Parathyroid adenoma (tissue), 2 donors: ENCODE measurements at regions not wholly inside any gene's neighbourhood (a gene's known extent, or its start where the extent isn't known, plus 50 kb on each side); places are given as distances from the start of the nearest gene placed in this dataset.

Source experiments
- H2AFZ ChIP-seq: fragments of 300-600 bp; sonication (generic); one replicate; pipeline ENCODE4 v1.7.0; 2017; ENCODE audit warnings: antibody characterized with exemption, mild to moderate bottlenecking
- H3K27ac ChIP-seq: fragments of 300-600 bp; sonication (generic); one replicate; pipeline ENCODE4 v1.7.0; 2017
- H3K27me3 ChIP-seq: fragments of 300-600 bp; sonication (generic); one replicate; pipeline ENCODE4 v1.7.0; 2017; ENCODE audit warnings: low read length; ENCODE audit not compliant: control insufficient read depth, insufficient read depth
- H3K36me3 ChIP-seq: fragments of 300-600 bp; sonication (generic); one replicate; pipeline ENCODE4 v1.7.0; 2017; ENCODE audit warnings: low read length; ENCODE audit not compliant: control insufficient read depth, insufficient read depth
- H3K4me1 ChIP-seq: fragments of 300-600 bp; sonication (generic); one replicate; pipeline ENCODE4 v1.7.0; 2017; ENCODE audit warnings: control low read depth
- H3K4me2 ChIP-seq: fragments of 300-600 bp; sonication (generic); one replicate; pipeline ENCODE4 v1.7.0; 2017; ENCODE audit warnings: low read length
- H3K4me3 ChIP-seq: fragments of 300-600 bp; sonication (generic); one replicate; pipeline ENCODE4 v1.7.0; 2017; ENCODE audit warnings: low read depth, low read length
- H3K79me2 ChIP-seq: fragments of 300-600 bp; sonication (generic); one replicate; pipeline ENCODE4 v1.7.0; 2017; ENCODE audit warnings: control low read depth
- H3K9ac ChIP-seq: fragments of 300-600 bp; sonication (generic); one replicate; pipeline ENCODE4 v1.7.0; 2017; ENCODE audit warnings: mild to moderate bottlenecking
- H3K9me3 ChIP-seq: fragments of 300-600 bp; sonication (generic); one replicate; pipeline ENCODE4 v1.7.0; 2017; ENCODE audit warnings: low read length; ENCODE audit not compliant: control insufficient read depth
- TF ChIP-seq, protein P1 (sequence below): fragments of 300-600 bp; sonication (generic); IDR thresholded peaks from one replicate; pipeline ENCODE4 v1.7.0; 2017; ENCODE audit warnings: antibody characterized with exemption, mild to moderate bottlenecking
- donor health status: primary hyperparathyroidism.

DNA sequence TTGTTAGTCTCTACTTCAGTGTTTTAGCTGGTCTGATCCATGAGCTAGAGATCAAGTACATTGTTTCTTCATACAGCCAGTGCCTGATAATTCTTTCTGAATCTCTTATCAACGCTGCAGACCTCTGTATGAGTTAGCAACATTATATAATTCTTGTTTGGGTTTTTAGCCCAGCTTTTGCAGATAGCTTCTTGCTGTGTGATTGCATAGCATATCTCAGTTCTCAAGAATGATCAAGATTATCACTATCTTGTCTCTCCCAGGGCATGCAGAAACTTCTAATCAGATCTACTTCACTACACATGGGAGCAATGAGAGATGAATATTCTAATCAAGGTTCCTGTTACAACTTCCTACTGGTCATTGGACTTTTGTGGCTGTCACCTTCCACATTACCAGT lies 158.3 kb downstream of the FAM174A start:
- H3K27me3 ChIP-seq: no peaks in the 10 kb centered on the region
- no peaks in the 10 kb centered on the region for H3K36me3 ChIP-seq
- H3K9me3 ChIP-seq: no peaks in the 10 kb centered on the region
- no peak overlapping the region for H3K27ac ChIP-seq
- H3K9ac ChIP-seq: no peak overlapping the region
- H3K4me2 ChIP-seq: no peak overlapping the region
- no peak overlapping the region for H2AFZ ChIP-seq
- no peaks in the 10 kb centered on the region for H3K4me1 ChIP-seq
- TF ChIP-seq, protein P1, sequence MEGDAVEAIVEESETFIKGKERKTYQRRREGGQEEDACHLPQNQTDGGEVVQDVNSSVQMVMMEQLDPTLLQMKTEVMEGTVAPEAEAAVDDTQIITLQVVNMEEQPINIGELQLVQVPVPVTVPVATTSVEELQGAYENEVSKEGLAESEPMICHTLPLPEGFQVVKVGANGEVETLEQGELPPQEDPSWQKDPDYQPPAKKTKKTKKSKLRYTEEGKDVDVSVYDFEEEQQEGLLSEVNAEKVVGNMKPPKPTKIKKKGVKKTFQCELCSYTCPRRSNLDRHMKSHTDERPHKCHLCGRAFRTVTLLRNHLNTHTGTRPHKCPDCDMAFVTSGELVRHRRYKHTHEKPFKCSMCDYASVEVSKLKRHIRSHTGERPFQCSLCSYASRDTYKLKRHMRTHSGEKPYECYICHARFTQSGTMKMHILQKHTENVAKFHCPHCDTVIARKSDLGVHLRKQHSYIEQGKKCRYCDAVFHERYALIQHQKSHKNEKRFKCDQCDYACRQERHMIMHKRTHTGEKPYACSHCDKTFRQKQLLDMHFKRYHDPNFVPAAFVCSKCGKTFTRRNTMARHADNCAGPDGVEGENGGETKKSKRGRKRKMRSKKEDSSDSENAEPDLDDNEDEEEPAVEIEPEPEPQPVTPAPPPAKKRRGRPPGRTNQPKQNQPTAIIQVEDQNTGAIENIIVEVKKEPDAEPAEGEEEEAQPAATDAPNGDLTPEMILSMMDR: no peak
- H3K4me3 ChIP-seq: no peak overlapping the region
- H3K79me2 ChIP-seq: no peaks in the 10 kb centered on the region

DNA sequence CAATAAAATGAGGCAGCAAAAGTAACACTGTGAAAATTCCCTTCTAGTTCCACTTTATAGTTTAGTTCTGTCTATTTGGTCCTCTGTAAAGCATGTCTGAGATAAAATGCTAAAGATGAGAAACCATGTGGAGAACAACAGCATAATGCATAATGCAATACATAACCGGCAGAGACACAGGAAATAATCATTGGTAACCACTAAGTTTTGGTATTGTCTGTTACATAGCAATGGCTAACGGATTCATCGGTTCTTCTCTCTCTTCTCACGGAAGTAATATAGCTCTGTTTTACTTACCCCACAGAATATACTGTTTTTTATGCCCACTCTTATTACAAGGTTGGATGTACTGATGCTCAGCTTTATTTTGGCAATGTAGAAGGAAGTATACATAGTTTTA lies 158.9 kb downstream of the FAM174A start:
- no peak overlapping the region for H3K4me3 ChIP-seq
- no peak overlapping the region for H3K27ac ChIP-seq
- H3K4me2 ChIP-seq: no peak overlapping the region
- no peaks in the 10 kb centered on the region for H3K27me3 ChIP-seq
- H3K36me3 ChIP-seq: no peaks in the 10 kb centered on the region
- no peaks in the 10 kb centered on the region for H3K9me3 ChIP-seq
- TF ChIP-seq, protein P1: no peak
- no peaks in the 10 kb centered on the region for H3K4me1 ChIP-seq
- H3K79me2 ChIP-seq: no peaks in the 10 kb centered on the region
- no peak overlapping the region for H2AFZ ChIP-seq
- H3K9ac ChIP-seq: no peak overlapping the region

DNA sequence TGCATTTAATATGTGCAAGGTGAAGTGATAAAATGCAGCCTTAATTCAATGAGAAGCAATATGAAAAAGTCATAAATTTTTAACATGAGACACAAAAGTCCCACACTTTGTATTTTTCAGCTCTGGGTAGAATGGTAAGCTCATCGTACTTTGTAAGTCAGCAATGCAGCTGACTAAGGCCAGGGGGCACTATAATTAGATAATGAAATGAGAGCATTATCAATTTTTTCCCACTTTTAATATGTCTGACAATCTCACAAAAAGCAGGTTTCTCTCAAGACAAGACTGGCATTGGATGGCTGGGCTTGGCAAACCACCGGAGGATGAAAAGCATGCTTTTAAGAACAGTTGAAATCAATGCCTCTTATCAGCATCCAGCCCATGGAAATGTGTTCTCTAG lies 162.8 kb downstream of the FAM174A start:
- Histone ChIP-seq H3K4me2 (no peak overlapping the region), H3K9ac (no peak overlapping the region), H3K27ac (no peak overlapping the region), H3K9me3 (no peaks in the 10 kb centered on the region), H3K27me3 (no peaks in the 10 kb centered on the region), H3K79me2 (no peaks in the 10 kb centered on the region), H2AFZ (no peak overlapping the region), H3K4me1 (no peaks in the 10 kb centered on the region), H3K4me3 (no peak overlapping the region), H3K36me3 (no peaks in the 10 kb centered on the region)
- TF ChIP-seq, protein P1: no peak

DNA sequence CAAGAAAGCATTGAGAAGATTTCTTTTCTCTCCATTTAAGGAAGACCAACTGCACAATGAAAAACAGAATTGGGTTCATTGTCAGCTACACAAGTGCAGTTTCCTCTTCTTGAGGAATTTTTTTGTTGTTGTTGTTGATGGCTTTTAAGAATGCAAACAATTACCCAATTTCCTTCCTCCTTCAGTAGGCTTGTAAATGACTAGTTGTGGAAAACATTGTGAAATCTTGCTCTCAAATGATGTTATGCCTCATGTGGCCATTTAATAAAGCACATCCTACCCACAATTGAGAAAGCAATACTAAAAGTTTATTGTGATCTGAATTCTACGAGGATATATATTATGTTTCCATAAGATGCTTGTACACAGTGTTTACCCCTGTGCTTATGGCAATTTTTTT lies 171.6 kb downstream of the FAM174A start:
- H3K4me3 ChIP-seq: no peak overlapping the region

DNA sequence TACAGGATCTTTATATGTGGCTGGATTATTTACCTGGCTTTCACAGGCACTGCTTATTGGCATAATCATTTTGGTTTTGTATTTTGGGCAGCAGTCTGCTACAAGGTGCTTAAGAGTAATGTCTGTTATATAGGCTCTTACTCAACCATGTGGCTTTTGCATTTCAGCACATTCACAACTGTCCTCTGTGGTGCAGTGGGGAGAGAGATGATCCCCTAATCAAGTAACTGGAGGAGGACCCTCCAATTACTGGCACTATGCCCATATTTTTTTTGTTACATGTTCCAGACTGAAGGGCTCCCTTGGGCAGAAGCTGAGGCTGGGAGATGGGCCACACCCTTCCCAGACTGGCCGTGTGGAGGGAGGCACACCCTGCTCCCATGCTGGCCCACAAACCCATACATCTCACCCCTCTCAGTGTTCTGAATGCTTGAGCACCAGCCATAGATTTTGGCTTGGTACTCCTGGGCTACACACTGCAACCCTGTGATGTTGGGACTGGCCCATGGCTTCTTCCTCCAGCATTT lies 173.5 kb downstream of the FAM174A start:
- no peak overlapping the region for H3K4me2 ChIP-seq
- H2AFZ ChIP-seq: no peak overlapping the region
- no peak overlapping the region for H3K9ac ChIP-seq
- no peaks in the 10 kb centered on the region for H3K9me3 ChIP-seq
- TF ChIP-seq, protein P1: no peak
- H3K79me2 ChIP-seq: no peaks in the 10 kb centered on the region
- no peaks in the 10 kb centered on the region for H3K36me3 ChIP-seq
- no peak overlapping the region for H3K27ac ChIP-seq
- H3K27me3 ChIP-seq: no peaks in the 10 kb centered on the region
- no peak overlapping the region for H3K4me3 ChIP-seq
- no peaks in the 10 kb centered on the region for H3K4me1 ChIP-seq

More for the DNA sequence above, 171.6 kb downstream of the FAM174A start:
- no peaks in the 10 kb centered on the region for H3K36me3 ChIP-seq
- no peak overlapping the region for H3K27ac ChIP-seq
- no peaks in the 10 kb centered on the region for H3K79me2 ChIP-seq
- H2AFZ ChIP-seq: no peak overlapping the region
- TF ChIP-seq, protein P1: no peak
- no peaks in the 10 kb centered on the region for H3K9me3 ChIP-seq
- no peak overlapping the region for H3K9ac ChIP-seq
- no peaks in the 10 kb centered on the region for H3K27me3 ChIP-seq
- no peak overlapping the region for H3K4me2 ChIP-seq
- no peaks in the 10 kb centered on the region for H3K4me1 ChIP-seq
